NCI-H2029 (cell line): ENCODE measurements at regions not wholly inside any gene's neighbourhood (a gene's known extent, or its start where the extent isn't known, plus 50 kb on each side); places are given as distances from the start of the nearest gene placed in this dataset.
"Not testable (repeated sequence)": the region's sequence is repeated elsewhere in the genome, so short reads cannot be mapped to it uniquely, and the experiment has no call there.

Experiments used
- DNase-seq: peaks from one replicate; lab custom pipeline; 2025; lab: John Stamatoyannopoulos, UW

- not testable (repeated sequence) for DNase-seq
Observed at GRCh38 chr16:29274055-29275035, 132.2 kb downstream of the NPIPB11 start.

GRCh38 chr16:29273298-29274054 lies 133.0 kb downstream of the NPIPB11 start:
- DNase-seq, result not testable (repeated sequence)

- not testable (repeated sequence) for DNase-seq
Observed at GRCh38 chr16:29271721-29272675, 134.5 kb downstream of the NPIPB11 start.

GRCh38 chr16:29270923-29271322 lies 135.6 kb downstream of the NPIPB11 start:
- not testable (repeated sequence) for DNase-seq

- not testable (repeated sequence) for DNase-seq
Observed at GRCh38 chr16:29270033-29270432, 136.5 kb downstream of the NPIPB11 start.

GRCh38 chr16:29269192-29269811 lies 137.2 kb downstream of the NPIPB11 start:
- DNase-seq, result not testable (repeated sequence)

GRCh38 chr16:29268785-29269191 lies 137.7 kb downstream of the NPIPB11 start:
- DNase-seq, result not testable (repeated sequence)

- not testable (repeated sequence) for DNase-seq
Observed at GRCh38 chr16:29268348-29268747, 138.2 kb downstream of the NPIPB11 start.

GRCh38 chr16:29267891-29268290 lies 138.6 kb downstream of the NPIPB11 start:
- not testable (repeated sequence) for DNase-seq

- DNase-seq, result not testable (repeated sequence)
Observed at GRCh38 chr16:29267055-29267619, 139.4 kb downstream of the NPIPB11 start.

GRCh38 chr16:29266612-29267011 lies 139.9 kb downstream of the NPIPB11 start:
- DNase-seq, result not testable (repeated sequence)

GRCh38 chr16:29265255-29265853 lies 141.2 kb downstream of the NPIPB11 start:
- peak; percentile 28 for DNase-seq

- DNase-seq, result not testable (repeated sequence)
Observed at GRCh38 chr16:29264080-29264837, 142.3 kb downstream of the NPIPB11 start.

- DNase-seq, result not testable (repeated sequence)
Observed at GRCh38 chr16:29262725-29263124, 143.8 kb downstream of the NPIPB11 start.

GRCh38 chr16:29261427-29262248 lies 144.9 kb downstream of the NPIPB11 start:
- not testable (repeated sequence) for DNase-seq

- DNase-seq, result not testable (repeated sequence)
Observed at GRCh38 chr16:29260683-29261426, 145.7 kb downstream of the NPIPB11 start.

- DNase-seq, result not testable (repeated sequence)
Observed at GRCh38 chr16:29259635-29260457, 146.7 kb downstream of the NPIPB11 start.
